ENCODE measurements at regions not wholly inside any gene's neighbourhood (a gene's known extent, or its start where the extent isn't known, plus 50 kb on each side); places are given as distances from the start of the nearest gene placed in this dataset.

DNA sequence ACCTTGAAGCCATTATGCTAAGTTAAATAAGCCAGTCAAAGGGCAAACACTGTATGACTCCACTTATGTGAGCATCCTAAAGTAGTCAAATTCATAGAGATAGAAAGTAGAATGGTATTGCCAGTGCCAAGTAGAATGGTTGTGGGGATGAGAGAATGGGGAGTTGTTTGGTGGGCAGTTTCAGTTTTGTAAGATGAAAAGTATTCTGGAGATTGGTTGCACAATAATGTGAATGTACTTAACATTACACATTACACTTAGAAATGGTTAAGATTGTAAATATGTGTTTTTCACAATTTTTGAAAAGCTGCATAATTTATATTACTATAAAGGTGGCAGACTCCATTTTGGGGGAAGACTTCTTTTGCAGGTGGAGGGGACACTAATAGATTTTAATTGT is 51.3 kb upstream of the CARMIL1 start:
- no peak overlapping the region for H3K4me3 ChIP-seq (replicated peaks; ENCODE audit: low read depth, low read length)
- DNase-seq (ENCODE audit: low read depth) = no peak
- TF ChIP-seq, protein P1, sequence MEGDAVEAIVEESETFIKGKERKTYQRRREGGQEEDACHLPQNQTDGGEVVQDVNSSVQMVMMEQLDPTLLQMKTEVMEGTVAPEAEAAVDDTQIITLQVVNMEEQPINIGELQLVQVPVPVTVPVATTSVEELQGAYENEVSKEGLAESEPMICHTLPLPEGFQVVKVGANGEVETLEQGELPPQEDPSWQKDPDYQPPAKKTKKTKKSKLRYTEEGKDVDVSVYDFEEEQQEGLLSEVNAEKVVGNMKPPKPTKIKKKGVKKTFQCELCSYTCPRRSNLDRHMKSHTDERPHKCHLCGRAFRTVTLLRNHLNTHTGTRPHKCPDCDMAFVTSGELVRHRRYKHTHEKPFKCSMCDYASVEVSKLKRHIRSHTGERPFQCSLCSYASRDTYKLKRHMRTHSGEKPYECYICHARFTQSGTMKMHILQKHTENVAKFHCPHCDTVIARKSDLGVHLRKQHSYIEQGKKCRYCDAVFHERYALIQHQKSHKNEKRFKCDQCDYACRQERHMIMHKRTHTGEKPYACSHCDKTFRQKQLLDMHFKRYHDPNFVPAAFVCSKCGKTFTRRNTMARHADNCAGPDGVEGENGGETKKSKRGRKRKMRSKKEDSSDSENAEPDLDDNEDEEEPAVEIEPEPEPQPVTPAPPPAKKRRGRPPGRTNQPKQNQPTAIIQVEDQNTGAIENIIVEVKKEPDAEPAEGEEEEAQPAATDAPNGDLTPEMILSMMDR (IDR thresholded peaks at IDR 0.05; ENCODE audit: low read length, missing control alignments) = no peak
